Endothelial cell of umbilical vein (primary cell): ENCODE measurements at regions not wholly inside any gene's neighbourhood (a gene's known extent, or its start where the extent isn't known, plus 50 kb on each side); places are given as distances from the start of the nearest gene placed in this dataset.

Source experiments
- BruUV-seq: library from RNA; stranded (reverse); fragments of 400-500 nt; replicated peaks from 2 replicates; lab custom pipeline; 2021; lab: Mats Ljungman, UMichigan
- CTCF ChIA-PET: fragments of 300-600, 350-600 bp; sonication (Branson Sonifier 250); formaldehyde crosslinking; loops from one replicate; lab custom pipeline; 2021; ENCODE audit warnings: antibody characterized with exemption, inconsistent platforms; lab: Charles Lee
- POLR2A ChIA-PET: fragments of 300-600, 350-600 bp; sonication (Branson Sonifier 250); formaldehyde crosslinking; loops from one replicate; lab custom pipeline; 2021; ENCODE audit warnings: antibody characterized with exemption, inconsistent platforms; lab: Charles Lee
- DNase-seq: peaks from one replicate; pipeline ENCODE4 v3.0.0-alpha.2; 2011; ENCODE audit warnings: low read depth, low spot score
- FAIRE-seq: peaks from 2 replicates; lab custom pipeline; 2011; peaks lifted over from hg19 to GRCh38; lab: Jason Lieb, UNC
- H2AFZ ChIP-seq: 2 replicates; pipeline ENCODE4 v1.6.0; 2012; ENCODE audit warnings: low read depth, low read length, control low read depth, inconsistent platforms
- H3K27ac ChIP-seq: 2 replicates; pipeline ENCODE4 v1.5.1; 2011; ENCODE audit warnings: low read depth, mild to moderate bottlenecking, control low read depth, low read length, moderate library complexity; ENCODE audit not compliant: insufficient read depth
- H3K27me3 ChIP-seq, 2 experiments: 2 replicates each; pipeline versions ENCODE4 v1.6.0 to v1.6.1; 2011; ENCODE audit warnings: low read length in 2 of 2, mixed read lengths in 1 of 2; ENCODE audit not compliant: control insufficient read depth in 2 of 2, insufficient read depth in 2 of 2
- H3K36me3 ChIP-seq, 2 experiments: 2 replicates in 1 of 2; 3 replicates in 1 of 2; pipeline ENCODE4 v1.5.1; 2011; ENCODE audit warnings: low read length in 2 of 2, mild to moderate bottlenecking in 1 of 2, moderate library complexity in 1 of 2; ENCODE audit not compliant: control insufficient read depth in 2 of 2, insufficient read depth in 2 of 2; ENCODE audit errors: extremely low read depth in 1 of 2
- H3K4me1 ChIP-seq: 3 replicates; pipeline ENCODE4 v1.5.1; 2011; ENCODE audit warnings: mild to moderate bottlenecking, low read length; ENCODE audit not compliant: control insufficient read depth, insufficient read depth; ENCODE audit errors: extremely low read depth
- H3K4me2 ChIP-seq: 2 replicates; pipeline ENCODE4 v1.6.1; 2011; ENCODE audit warnings: low read length, control low read depth, mixed read lengths; ENCODE audit not compliant: insufficient read depth
- H3K4me3 ChIP-seq, 3 experiments: fragments of 200-600 bp in 1 of 3; sonication (generic), shearing (Covaris generic) in 1 of 3; replicated peaks in 1 of 3; 2 replicates each; pipeline ENCODE4 v1.5.1; 2011 to 2016; ENCODE audit warnings: control low read depth in 3 of 3, low read length in 3 of 3, mild to moderate bottlenecking in 2 of 3, inconsistent platforms in 1 of 3, low read depth in 1 of 3, moderate library complexity in 1 of 3; ENCODE audit not compliant: insufficient read depth in 1 of 3
- H3K79me2 ChIP-seq: 2 replicates; pipeline ENCODE4 v1.6.0; 2012; ENCODE audit warnings: low read length, inconsistent platforms; ENCODE audit not compliant: control insufficient read depth, insufficient read depth
- H3K9ac ChIP-seq: replicated peaks from 2 replicates; pipeline ENCODE3; 2011; ENCODE audit warnings: low read length, control low read depth; ENCODE audit not compliant: insufficient read depth; ENCODE audit errors: extremely low read depth
- H3K9me1 ChIP-seq: replicated peaks from 3 replicates; pipeline ENCODE4 v1.6.0; 2011; ENCODE audit warnings: mild to moderate bottlenecking, low read length; ENCODE audit not compliant: control insufficient read depth, insufficient read depth; ENCODE audit errors: extremely low read depth
- H3K9me3 ChIP-seq: replicated peaks from 2 replicates; pipeline ENCODE4 v1.5.1; 2012; ENCODE audit warnings: low read length, inconsistent platforms; ENCODE audit not compliant: control insufficient read depth, insufficient read depth
- H4K20me1 ChIP-seq: replicated peaks from 2 replicates; pipeline ENCODE3; 2011; ENCODE audit warnings: mild to moderate bottlenecking, low read length; ENCODE audit not compliant: control insufficient read depth, insufficient read depth; ENCODE audit errors: extremely low read depth
- EZH2 ChIP-seq: IDR thresholded peaks from 2 replicates; pipeline ENCODE4 v1.6.1; 2012; ENCODE audit warnings: borderline replicate concordance, low read depth, mild to moderate bottlenecking, moderate library complexity, low read length, inconsistent platforms; ENCODE audit not compliant: severe bottlenecking
- FOS ChIP-seq: IDR thresholded peaks from 2 replicates; pipeline ENCODE4 v1.6.1; 2011; ENCODE audit warnings: mild to moderate bottlenecking, low read length, moderate library complexity, borderline replicate concordance; ENCODE audit not compliant: insufficient read depth
- GATA2 ChIP-seq: IDR thresholded peaks from 2 replicates; pipeline ENCODE4 v1.7.0; 2011; ENCODE audit warnings: low read depth, mild to moderate bottlenecking, moderate library complexity, mixed read lengths, low read length; ENCODE audit not compliant: insufficient read length, insufficient read depth
- JUN ChIP-seq: IDR thresholded peaks from 2 replicates; pipeline ENCODE4 v1.6.1; 2011; ENCODE audit warnings: borderline replicate concordance, low read depth; ENCODE audit not compliant: insufficient read length, insufficient read depth
- MYC ChIP-seq: IDR thresholded peaks from one replicate; pipeline ENCODE4 v1.6.1; 2011; ENCODE audit warnings: mild to moderate bottlenecking, low read depth, low read length
- POLR2A ChIP-seq: IDR thresholded peaks from 2 replicates; pipeline ENCODE4 v1.6.1; 2012; ENCODE audit warnings: low read depth, mild to moderate bottlenecking, control low read depth, low read length
- POLR2AphosphoS5 ChIP-seq: IDR thresholded peaks from 2 replicates; pipeline ENCODE4 v1.6.1; 2012; ENCODE audit warnings: low read depth, mild to moderate bottlenecking, control low read depth, low read length, moderate library complexity; ENCODE audit not compliant: insufficient read depth
- dilution Hi-C: fragments of 300-500 bp; cut with MboI; formaldehyde crosslinking; loops from one replicate; pipeline ENCODE4 v1.15.0; 2019; ENCODE audit warnings: low sequenced_read_pairs; ENCODE audit not compliant: extremely low pct_ligation_motif_present
- intact Hi-C: fragments of 100-400 bp; cut with micrococcal nuclease; formaldehyde crosslinking; loops from one replicate; pipeline ENCODE4 v1.10.0; 2022
- TF ChIP-seq, protein P1 (sequence below): IDR thresholded peaks from 2 replicates; pipeline ENCODE4 v1.6.1; 2011; ENCODE audit not compliant: insufficient read depth, insufficient read length
- TF ChIP-seq, protein P2 (sequence below), 2 donors: IDR thresholded peaks; 1 replicate in 1 of 2; 2 replicates in 1 of 2; pipeline ENCODE4 v1.5.1; 2011; ENCODE audit warnings: low read length in 2 of 2, mild to moderate bottlenecking in 2 of 2, moderate library complexity in 2 of 2, control low read depth in 1 of 2, inconsistent platforms in 1 of 2, low read depth in 1 of 2; ENCODE audit not compliant: insufficient read depth in 1 of 2; ENCODE audit errors: extremely low read depth in 1 of 2

GRCh38 chr12:111219440-111219839 is 149.5 kb downstream of the PHETA1 start:
- no peak overlapping the region for H3K9ac ChIP-seq
- H3K27ac ChIP-seq = no peak overlapping the region
- H3K9me3 ChIP-seq = no peaks in the 10 kb centered on the region
- DNase-seq (no peak), FAIRE-seq (no peak)
- H3K79me2 ChIP-seq = no peaks in the 10 kb centered on the region
- intact Hi-C loops (no loop called here), dilution Hi-C loops (no loop called here)
- H4K20me1 ChIP-seq = no peaks in the 10 kb centered on the region
- CTCF ChIA-PET = no interaction called here
- H3K27me3 ChIP-seq = no peaks in the 10 kb centered on the region
- no peak overlapping the region for H3K4me3 ChIP-seq
- H2AFZ ChIP-seq = no peak overlapping the region
- H3K9me1 ChIP-seq = no peaks in the 10 kb centered on the region
- H3K4me1 ChIP-seq = no peaks in the 10 kb centered on the region
- BruUV-seq = no TSS peak
- no peaks in the 10 kb centered on the region for H3K36me3 ChIP-seq
- POLR2A ChIA-PET = no interaction called here
- H3K4me2 ChIP-seq = no peak overlapping the region
- no peak for TF ChIP-seq EZH2
- TF ChIP-seq GATA2 = no peak
- TF ChIP-seq, protein P1, sequence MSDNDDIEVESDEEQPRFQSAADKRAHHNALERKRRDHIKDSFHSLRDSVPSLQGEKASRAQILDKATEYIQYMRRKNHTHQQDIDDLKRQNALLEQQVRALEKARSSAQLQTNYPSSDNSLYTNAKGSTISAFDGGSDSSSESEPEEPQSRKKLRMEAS = no peak
- TF ChIP-seq POLR2A = no peak
- no peak for TF ChIP-seq JUN
- no peak for TF ChIP-seq MYC
- TF ChIP-seq, protein P2, sequence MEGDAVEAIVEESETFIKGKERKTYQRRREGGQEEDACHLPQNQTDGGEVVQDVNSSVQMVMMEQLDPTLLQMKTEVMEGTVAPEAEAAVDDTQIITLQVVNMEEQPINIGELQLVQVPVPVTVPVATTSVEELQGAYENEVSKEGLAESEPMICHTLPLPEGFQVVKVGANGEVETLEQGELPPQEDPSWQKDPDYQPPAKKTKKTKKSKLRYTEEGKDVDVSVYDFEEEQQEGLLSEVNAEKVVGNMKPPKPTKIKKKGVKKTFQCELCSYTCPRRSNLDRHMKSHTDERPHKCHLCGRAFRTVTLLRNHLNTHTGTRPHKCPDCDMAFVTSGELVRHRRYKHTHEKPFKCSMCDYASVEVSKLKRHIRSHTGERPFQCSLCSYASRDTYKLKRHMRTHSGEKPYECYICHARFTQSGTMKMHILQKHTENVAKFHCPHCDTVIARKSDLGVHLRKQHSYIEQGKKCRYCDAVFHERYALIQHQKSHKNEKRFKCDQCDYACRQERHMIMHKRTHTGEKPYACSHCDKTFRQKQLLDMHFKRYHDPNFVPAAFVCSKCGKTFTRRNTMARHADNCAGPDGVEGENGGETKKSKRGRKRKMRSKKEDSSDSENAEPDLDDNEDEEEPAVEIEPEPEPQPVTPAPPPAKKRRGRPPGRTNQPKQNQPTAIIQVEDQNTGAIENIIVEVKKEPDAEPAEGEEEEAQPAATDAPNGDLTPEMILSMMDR (IDR thresholded peaks at IDR 0.05; ENCODE audit: extremely low read depth in 1 of 2, insufficient read depth in 1 of 2, low read depth in 1 of 2, low read length in 2 of 2) = no peak
- TF ChIP-seq POLR2AphosphoS5 = no peak
- no peak for TF ChIP-seq FOS
